ENCODE measurements at regions not wholly inside any gene's neighbourhood (a gene's known extent, or its start where the extent isn't known, plus 50 kb on each side); places are given as distances from the start of the nearest gene placed in this dataset.

DNA sequence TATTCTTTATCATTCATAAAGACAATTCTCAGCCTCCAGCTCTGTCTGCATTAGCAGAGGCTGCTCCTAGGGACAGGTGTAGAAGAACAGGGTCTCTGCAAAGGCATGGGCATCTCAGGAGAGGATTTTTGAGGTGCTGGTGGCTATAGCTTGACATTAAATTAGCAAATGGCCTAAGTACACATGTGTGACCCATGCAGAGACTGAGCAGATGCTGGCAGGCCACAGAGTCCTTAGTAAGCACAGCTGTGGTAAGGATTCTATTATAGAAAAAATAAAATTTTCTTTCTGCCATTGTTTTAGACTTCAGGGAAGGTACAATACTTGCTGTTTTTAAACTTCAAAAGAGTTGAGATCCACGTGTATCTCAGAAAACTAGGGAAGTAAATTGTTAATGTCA, 177.5 kb upstream of the DUSP10 start:
- no peak for DNase-seq (ENCODE audit: low read depth)

DNA sequence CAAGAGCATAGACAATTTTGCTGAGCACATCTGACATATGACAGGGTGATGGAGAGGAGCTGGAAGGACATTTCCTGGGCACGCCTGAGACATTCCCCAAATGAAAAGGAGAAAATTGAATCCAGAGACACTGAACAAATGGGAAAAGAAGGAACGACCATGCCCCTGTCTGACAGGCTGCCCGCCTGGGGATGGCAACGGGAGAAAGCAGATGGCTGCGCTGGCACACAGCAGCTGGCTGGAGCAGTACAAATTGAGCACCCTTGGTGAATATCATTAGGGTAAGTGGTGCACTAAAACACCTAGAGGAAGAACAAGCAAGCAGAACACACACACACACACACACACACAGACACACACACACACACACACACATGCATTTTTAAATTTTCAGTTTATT, 174.3 kb upstream of the DUSP10 start:
- DNase-seq (ENCODE audit: low read depth) = no peak

DNA sequence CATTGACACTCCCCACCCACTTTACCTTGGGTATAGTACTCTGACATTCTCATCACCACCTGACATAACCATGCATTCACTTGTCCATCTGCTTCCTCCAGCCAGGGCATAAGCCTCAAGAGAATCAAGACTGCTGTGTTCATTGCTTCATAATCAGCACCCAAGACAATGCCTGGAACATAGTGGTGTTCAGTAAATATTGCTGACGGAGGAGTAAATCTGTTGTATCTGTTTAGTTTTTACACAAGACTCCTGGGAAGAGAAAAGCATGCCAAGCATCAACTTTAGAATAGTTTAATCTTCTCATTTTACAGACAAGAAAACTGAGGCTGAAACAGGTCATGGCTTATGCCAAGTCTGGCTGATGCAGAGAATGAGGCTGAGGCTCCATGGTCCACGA, 173.9 kb upstream of the DUSP10 start:
- no peak for DNase-seq (ENCODE audit: low read depth)

DNA sequence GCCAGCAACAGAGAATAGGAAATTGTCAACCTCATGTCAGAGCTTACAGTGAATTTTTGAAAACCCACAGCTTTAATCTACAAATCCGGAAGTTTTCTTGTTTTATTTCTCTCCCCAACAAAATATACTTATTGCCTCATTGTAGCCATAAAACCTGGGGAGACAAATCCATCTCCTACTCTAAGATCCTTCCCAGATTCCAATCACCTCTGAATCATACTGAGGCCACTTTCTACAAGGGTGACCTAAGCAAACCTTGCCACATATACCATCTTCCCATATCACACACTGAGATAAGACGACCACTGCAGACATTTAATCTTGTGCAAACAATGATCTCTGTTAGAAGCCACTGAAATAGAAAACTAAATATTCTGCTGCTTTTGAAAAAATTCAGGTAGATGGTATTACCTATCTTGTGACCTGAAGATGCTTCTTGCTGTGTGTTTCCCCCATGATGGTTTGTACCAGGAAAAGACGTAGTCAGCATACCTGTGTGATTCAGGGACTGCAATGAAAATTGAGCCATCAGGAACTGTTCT, 171.5 kb upstream of the DUSP10 start:
- DNase-seq (ENCODE audit: low read depth) = no peak

DNA sequence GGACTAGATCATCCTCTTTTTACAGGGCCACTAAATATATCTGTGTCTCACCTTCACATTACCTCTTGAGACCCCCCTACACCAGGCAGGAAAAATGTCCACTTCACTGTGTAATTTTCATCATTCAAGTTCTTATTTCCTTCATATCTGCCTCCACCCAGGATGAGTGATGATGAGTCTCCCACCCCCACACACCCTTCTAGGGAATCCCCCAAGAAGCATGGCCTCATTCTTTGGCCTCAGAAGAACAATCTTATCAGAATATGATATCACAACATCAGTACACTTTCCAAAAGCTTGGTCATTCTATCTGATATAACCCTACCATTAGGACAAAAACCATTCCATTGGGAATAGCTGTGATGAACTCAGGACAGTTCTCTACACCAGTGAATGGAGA, 170.3 kb upstream of the DUSP10 start:
- no peak for DNase-seq (ENCODE audit: low read depth)

DNA sequence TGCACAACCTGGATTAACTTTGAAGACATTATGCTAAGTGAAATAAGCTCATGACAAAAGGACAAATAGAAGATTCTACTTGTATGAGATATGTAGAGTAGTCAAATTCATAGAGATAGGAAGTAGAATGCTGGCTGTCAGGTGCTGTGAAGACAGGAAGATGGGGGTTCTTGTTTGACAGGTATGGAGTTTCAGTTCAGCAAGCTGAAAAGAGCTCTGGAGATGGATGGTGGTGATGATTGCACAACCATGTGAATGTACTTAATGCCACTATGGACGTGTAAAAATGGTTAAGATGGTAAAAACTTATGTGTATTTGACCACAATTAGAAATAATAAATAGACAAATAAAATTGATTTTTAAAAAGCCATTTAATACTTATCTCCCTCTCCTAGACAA, 169.8 kb upstream of the DUSP10 start:
- DNase-seq (ENCODE audit: low read depth) = no peak

DNA sequence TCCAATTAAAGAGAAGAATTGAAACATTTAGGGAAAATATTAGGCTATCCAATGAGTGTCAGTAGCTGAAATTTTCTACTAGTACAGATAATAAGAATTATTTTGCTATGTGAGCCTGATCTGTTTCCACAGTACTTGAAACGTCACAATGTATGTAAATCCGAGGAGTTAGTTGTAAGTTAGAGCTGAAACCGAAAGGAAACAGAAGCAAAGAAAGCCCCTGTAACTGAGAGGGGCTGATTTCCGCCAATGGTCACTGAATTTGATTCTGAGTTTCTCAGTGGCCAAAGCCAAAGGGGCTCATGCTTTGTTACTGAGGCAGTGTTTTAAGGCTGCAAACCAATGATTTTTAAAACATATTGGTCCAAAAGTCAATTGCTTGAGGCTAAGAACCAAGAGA, 168.3 kb upstream of the DUSP10 start:
- DNase-seq (ENCODE audit: low read depth) = no peak

DNA sequence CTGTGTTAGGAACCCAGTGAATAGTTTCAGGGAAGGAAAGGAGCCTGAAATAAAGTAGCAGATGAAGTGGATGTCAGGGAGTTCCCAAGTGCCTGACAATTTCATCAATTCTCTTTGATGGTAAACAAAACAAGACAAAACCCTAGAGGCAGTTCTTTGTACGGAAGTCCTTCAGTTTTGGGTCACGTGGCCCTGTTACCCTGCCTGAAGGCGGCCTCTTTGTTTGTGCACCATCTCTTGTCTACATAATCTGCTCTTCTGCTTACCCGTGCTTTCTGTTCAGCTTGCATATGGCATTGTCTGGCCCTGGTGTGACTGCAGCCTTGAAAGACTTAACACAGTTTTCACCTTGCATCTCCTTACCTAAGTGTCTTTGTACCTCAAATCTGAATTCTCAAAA, 166.7 kb upstream of the DUSP10 start:
- DNase-seq (ENCODE audit: low read depth) = no peak

DNA sequence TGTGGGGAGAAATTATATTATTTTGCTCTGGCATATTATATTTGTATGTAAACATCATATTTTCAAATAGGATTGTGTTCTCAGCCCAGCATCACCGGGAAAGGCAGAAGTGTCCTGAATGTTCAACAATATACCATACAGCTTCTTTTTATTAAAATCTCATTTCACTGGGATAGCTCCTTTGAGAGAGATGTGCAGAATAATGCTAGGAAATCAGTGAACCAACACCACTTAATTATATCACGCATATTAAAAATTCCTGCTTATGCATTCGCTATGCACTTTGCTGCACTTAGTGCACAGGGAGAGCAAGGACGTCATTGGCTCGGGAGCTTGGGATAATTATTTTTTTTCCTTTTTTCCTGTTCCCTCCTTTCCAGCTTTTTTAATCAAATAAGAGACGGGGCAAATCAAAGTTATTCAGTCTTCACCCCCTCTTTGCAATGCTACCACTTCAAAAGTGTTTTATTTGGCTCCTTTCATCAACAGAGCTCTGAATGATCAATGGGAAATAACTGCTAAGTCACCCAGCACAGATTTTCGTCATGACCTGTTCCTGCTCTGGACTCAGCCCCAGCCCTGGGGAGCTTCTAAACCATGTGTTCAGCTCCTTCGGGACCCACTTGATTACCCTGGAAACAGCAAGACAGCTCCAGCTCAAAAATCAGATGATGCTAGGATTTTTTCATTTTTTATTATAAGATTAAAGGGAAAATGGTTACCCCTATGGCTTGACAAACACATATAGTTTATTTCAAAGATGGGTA, 165.5 kb upstream of the DUSP10 start:
- no peak for DNase-seq (ENCODE audit: low read depth)

DNA sequence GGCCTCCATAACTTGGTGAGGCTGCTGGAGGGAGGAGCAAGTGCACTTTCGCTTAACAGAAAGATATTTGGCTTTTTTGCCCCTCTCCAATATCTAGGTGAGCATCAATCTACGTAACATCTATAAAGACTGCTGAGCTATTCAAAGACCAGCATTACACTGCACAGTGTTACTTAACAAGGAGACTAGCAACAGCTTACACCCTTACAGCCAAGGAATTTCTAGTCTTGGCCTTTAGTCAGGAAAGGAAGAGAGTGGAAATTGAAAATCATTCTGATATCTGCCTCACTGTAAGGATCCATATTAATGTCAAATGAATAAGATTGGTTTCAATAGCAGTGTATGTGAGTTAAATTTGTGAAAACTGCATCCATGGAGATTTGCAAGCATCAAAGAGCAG, 163.9 kb upstream of the DUSP10 start:
- no peak for DNase-seq (ENCODE audit: low read depth)

DNA sequence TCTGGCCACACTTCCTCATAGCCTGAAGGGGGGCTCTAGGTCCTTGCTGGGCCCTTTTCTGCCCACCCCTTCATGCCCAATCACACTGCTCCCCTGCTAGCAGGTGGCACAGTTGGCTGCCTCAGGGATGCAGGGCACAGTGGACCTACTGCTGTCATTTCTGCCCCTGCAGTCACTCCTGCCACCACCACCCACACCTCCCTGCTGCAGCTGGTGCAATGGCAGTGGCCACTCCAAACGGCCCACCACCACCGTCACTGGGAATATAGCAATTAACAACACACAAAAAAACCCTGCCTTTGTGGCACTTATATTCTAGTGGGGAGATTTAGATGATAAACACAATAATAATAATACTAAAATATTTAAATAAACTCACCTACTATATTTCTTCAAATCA, 162.4 kb upstream of the DUSP10 start:
- DNase-seq (ENCODE audit: low read depth) = no peak

DNA sequence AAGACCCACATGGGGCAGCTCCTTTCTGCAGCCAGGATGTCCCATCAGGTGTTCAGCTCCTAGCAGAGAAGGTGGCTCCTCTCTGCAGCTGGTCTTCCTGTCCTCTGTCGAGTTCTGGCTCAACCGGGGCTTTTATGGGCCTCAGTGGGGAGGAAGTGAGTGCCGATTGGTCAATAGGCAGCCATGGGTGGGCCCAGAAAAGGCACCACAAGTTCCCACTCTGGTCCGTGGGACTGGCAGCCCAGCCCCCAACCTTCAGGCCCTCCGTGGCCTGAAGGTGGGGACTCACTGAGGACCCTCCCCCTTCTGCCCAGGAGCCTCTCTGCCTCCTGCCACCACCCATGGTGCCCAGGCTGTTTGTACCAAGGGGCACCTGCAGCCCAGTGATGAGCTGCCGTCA, 161.7 kb upstream of the DUSP10 start:
- no peak for DNase-seq (ENCODE audit: low read depth)

DNA sequence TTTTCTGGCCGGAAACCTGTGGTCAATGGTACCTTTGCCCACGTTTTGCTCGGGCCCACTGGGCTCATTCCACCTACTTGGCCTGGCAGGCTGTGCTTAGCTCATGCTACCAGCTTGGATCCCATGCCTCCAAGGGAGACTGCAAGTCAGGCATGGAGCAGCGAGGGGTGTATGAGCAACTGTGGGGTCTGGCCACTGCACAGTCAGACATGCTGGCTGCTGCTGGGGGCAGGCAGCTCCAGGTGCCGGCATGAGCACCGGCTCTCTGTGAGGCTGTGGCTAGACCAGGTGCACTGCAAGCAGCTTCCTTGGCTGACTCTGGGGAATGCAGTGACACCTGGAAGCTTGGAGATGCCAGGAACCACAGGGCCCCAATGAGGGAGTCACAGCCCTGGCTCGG, 161.1 kb upstream of the DUSP10 start:
- no peak for DNase-seq (ENCODE audit: low read depth)

DNA sequence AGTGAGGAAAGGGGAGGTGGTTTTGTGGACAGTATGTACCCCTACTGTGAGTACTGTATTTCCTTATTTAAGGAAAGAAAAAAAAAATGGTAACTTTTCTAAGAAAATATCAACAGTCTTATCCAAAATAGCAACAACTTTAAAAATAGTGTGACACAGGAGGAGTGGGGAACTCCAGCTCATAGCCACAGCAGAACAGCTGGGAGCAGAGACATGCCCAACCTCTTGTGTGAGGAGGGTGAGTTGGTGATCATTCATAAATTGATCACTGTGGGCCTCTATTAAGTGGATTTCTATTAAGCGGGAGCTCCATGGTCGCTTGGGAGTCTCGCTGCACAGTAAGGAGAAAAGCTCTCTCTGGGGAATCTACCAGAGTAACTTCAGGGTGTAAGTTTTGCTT, 158.8 kb upstream of the DUSP10 start:
- DNase-seq (ENCODE audit: low read depth) = no peak

DNA sequence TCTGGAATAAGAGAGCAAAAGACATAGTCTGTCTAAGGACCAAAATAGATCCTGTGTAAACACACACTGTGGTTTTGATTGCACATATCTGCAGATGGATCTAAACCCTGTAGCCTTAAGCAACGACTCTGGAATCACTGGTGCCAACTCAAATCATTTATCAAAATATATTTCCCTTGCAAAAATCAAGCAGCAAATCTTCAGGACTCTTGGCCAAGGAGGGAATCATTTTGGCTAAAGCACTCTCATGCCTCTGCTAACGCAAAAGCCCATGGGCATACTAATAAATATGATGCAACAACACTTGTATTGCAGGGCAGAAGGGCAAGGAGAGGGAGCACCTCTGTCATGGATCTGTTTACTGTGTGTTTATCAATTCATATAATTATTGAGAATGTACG, 155.4 kb upstream of the DUSP10 start:
- DNase-seq (ENCODE audit: low read depth) = no peak

DNA sequence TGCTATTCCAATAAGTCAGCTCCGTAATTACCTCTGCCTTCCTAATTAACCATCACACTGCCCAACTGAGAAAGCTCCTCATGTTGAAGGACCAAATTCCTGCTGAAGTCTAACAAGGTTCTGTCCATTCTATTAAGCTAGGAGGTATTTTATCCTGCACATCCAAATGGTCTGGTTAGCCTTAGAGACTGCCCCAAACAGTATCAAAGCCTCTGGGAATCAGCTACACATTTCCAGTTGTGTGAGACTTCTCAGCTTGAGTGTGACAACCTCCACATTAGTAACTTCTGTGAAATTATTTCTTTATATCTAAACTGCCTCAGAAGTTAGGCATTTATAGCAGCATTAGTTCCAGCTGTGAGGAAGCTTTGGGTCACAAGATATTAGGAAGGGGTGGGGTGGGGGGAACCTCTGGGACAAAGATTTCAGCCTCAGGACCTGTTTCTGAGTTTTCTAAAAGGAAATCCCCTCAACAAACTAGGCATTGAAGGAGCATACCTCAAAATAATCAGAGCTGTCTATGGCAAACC, 150.5 kb upstream of the DUSP10 start:
- DNase-seq (ENCODE audit: low read depth) = no peak

DNA sequence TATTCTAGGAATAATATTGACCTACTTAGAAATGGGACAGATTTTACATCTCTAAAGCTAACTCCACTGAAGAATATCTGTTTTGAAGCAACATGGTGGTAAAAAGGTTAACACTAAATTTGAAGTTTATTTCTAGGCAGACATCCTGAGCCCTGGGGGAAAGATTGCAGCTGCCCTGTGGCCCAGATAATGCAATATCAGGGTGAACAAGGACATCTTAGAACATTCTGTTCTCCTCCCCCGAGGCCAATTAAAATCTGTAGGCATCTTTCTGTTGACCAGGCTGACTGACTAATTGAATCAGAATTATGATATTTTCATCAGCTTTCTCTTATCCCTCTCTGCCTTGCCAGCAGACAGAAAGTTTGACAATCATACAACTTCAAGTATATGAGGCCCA, 149.8 kb upstream of the DUSP10 start:
- no peak for DNase-seq (ENCODE audit: low read depth)

DNA sequence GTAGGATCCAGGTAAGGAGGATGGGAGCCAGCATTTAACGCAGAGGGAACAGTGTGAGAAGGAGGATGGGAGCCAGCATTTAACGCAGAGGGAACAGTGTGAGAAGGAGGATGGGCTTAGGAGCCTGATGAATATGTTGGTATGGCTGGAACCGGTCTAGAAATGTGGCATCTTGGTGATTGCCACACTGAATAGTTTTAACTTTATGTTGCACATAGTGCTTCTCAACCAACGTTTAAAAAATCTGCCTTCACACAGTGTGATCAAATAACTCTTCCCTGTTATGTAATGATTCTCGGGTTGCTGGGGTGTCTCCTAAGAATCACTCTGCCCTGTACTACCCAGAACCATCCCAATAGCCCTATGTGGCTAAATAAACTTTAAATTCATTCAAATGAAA, 146.9 kb upstream of the DUSP10 start:
- DNase-seq (ENCODE audit: low read depth) = no peak

DNA sequence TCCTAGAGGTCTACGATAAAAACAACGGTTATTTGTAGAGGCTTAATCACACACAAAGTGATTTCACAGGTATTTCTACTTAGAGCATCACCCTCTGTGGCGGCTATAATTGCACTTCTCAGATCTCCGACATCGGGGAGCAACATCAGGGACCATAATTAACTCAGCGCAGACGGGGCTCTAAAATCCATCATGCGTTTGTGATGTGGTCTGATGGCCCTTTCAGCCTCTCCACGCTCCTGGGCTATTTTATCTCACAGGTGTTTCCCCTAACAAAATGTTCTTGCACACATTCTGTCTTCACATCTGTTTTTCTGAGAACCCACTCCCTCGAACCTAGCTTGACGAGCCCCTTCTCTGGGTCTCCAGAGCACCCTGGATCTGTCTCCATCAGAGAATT, 146.3 kb upstream of the DUSP10 start:
- DNase-seq (ENCODE audit: low read depth) = no peak

DNA sequence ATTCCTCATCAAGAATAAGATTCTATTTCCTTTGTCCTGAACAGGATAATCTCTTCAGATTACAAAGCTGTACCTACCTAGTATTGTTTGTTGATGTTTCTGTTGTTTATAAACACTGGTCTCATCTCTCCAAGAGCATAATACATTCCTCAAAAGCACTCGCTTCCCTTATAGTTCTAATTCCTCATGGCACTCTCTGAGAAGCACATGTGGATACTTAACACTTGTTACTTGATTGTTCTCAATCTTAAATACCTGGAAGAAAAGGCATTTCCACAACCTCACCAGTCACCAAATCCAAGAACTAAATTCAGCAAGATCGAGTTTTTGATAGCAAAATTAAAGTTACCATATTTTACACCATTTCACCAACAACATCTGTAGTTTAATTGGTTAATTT, 145.9 kb upstream of the DUSP10 start:
- DNase-seq (ENCODE audit: low read depth) = no peak

DNA sequence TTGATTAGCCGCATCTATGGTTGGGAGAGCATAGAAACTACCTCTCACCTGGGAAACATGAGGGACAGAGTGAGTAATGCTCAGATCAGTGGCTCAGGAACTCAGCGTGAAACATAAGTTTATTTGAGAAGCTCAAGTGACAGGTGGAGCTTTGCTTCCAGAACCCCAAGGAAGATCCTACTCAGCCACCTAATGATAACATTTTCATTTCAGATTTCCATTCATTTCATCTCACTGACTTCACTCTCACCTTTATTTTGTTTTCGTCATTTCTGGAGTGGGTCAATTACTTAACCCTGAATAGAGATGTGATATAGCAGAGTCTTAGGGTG, 145.5 kb upstream of the DUSP10 start:
- DNase-seq (ENCODE audit: low read depth) = no peak

DNA sequence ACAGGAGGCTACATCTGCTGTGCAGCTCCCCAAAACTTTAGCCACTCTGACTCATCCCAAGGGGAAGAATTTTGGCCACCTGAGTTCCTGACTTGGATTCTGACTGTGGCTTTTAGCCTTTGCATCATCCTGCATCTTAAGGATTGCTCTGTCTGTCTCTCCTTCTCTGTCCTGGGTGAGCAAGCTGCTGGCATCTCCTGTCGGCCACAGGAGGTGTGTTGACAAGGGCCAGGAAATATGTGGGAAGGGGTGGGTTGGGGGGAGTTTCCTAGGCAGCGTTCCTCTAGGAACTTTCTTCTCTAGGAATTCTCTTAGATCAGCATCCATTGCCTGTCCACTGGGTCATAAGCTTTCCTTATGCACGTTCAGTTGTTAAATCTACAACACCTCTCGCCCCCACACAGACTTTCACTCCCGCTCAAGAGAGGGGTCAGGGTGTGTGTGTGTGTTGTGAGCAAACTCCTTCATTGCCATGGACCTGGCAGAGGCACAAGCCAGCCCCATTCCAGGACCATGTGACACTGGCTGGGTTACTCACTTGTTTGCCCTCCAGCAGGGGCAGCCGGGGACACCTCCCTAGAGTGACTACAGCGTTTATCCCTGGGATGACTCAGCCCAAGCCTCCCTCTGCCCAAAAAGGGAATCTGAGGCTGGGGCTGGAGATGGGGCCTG, 145.0 kb upstream of the DUSP10 start:
- DNase-seq (ENCODE audit: low read depth) = peak; percentile 96

DNA sequence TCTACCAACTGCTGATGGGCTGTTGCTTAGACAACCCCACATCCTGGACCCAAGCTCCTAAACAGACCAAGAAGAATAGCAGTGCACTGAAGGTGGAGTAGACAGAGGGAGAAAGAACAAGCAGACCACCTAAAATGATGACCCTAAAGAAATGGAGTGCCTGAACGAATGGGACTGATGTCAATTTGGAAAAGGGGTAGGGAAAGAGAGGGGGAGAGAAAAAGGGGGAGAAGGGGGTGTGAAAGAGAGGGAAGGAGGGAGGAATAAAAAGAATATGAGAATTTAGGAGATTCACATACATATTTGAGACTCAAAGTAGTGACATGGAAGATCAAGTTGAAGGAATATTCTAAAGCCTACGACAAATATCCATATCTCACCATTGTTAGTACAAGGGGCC, 144.4 kb upstream of the DUSP10 start:
- no peak for DNase-seq (ENCODE audit: low read depth)

DNA sequence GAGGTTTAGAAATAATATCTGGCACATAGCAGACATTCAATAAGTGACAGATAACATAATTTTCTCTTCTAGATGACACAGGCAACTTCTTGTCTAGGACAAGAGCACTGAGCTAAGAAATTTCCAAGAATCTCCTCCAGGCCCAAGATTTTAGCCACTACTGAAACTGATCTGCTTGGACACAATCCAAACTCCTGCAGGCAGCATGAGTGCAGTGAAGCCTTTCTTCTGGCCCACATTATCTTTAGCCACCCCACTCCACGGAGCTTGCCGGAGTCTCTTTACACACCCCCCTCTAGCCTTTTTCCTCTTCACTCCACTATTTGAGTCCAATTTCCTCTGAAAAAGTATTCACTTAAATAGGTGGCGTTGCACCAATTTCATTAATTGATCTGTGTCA, 142.9 kb upstream of the DUSP10 start:
- peak; percentile 63 for DNase-seq (ENCODE audit: low read depth)

Measured in renal cortical epithelial cell (primary cell).